GM12873 (cell line): ENCODE measurements at regions not wholly inside any gene's neighbourhood (a gene's known extent, or its start where the extent isn't known, plus 50 kb on each side); places are given as distances from the start of the nearest gene placed in this dataset.

ENCODE experiments used
- CTCF ChIP-seq: IDR thresholded peaks from 2 replicates; pipeline ENCODE4 v1.5.1; 2012; ENCODE audit warnings: low read depth, mild to moderate bottlenecking, moderate library complexity, low read length, control low read depth; ENCODE audit not compliant: insufficient read depth; ENCODE audit errors: missing control alignments

- no peak for TF ChIP-seq CTCF
Measured at GRCh38 chr11:27868709-27869108, 168.5 kb upstream of the BDNF start.

DNA sequence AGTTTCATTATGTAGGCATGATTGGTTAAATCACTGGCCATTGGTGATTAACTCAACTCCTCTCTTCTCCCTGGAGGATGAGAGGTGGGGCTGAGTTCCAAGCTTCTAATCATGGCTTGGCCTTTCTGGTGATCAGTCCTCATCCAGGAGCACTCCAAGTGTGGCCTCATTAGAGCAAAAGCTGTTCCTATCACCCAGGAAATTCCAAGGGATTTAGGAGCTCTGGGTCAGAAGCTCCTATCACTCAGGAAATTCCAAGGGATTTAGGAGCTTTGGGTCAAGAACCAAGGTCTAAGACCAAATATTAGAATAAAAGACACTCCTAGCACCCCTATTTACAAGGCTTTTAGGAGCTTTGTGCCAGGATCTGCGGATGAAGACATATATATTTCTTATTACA, 168.0 kb upstream of the BDNF start:
- TF ChIP-seq CTCF, result no peak

GRCh38 chr11:27865105-27865504, 164.8 kb upstream of the BDNF start:
- TF ChIP-seq CTCF, result no peak

- no peak for TF ChIP-seq CTCF
Measured at GRCh38 chr11:27864611-27865010, 164.4 kb upstream of the BDNF start.

DNA sequence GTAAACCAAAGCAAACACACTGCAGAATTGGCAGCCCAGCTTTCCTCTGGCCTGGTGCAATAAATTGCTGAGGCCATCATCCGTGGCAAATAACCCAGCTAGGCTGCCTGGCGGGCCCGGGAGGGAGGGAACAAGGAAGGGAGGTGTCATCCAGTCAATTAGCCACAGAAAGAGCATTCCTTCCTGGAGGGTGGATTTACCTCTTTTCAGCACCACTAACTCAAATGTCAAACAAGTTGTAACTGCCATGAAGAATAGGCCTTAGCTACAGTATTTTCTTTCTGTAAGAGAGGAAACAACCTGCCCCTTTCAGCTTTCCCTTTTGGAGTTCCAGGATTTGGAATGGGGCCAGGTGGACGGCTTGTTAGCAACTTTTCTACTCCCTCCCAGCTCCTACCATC, 163.8 kb upstream of the BDNF start:
- TF ChIP-seq CTCF, result no peak

DNA sequence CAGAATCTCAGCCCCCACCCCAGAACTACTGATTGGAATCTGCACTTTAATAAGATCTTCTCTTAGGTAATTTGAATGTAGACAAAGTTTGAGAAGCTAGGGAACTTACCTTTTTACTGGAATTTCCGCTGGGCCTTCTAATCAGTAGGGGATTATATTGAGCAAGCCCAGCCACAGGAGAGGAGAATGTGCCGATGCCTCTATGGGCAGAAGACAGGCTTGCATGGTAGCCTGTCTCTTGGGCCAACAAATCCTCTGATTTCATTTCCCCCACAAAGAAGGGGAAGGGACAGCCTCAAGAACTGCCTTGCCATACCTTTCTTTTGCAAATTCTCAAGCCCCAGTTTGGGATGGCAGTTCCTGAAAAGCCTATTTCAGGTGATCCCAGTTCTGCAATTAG, 163.4 kb upstream of the BDNF start:
- TF ChIP-seq CTCF, result no peak

DNA sequence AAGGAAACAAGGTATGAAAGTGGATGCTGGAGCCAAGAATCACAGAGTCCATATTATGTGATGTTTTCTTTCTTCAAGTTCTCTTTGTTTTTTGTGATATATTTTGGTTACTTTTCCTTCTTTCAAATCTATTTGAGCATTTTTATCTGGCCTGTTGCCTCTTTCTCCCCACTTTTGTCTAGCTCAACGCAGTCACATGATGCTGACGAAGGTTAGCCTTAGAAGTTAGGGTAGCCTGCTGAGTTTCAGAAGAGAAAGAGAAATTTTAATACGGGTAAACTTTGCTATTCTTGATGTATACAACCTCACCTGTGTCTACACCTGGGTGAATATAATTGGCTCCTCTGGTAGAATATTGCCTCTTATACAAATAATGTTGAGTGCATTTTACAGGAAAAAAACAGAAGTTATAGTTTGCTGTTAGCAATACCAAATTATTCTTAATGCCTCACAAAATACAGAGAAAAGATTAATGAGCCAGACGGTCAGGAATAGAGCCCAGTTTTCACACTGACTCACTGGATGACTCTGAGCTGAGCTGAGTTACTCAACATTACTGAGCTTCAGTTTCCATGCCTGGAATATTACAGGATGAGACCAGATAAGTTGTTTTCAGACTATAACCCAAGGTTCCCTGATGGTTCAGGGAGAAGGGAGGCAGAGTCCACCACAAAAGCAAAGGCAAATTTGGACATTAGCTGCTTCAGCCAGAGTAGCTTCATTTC, 161.6 kb upstream of the BDNF start:
- no peak for TF ChIP-seq CTCF

DNA sequence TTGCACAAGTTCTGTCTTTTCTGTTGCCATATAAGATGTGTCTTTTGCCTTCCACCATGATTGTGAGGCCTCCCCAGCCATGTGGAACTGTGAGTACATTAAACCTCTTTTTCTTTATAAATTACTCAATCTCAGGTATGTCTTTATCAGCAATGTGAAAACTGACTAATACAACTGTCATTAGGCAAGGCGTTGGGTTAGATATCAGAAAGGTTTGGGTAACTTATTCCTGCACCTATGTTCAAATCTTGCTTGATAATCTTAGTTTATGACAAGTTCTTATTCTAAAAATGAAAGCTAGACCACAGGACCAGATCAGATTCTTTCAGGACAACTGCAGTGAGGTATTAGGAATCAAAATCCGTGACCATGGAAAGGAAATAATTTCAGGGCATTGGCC, 160.6 kb upstream of the BDNF start:
- TF ChIP-seq CTCF, result no peak
